ENCODE measurements at regions not wholly inside any gene's neighbourhood (a gene's known extent, or its start where the extent isn't known, plus 50 kb on each side); places are given as distances from the start of the nearest gene placed in this dataset.

DNA sequence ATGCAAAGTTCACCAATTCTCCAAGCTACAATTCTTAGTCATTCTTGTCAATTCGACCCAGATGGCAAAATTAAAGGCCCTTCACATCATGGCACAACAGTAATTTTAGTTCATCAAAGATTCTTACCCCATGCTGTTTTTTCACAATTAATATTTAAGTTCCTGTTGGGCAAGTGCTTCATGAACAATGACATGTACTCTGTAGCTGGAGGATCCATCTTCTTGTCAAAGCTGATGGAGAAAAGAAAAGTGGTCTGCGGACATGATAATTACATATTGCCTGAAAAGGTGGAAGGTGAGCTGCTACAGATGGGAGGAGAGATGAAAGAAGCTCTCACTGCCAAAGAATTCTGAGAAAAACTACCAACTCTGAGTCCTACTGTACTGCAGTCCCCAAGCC lies 1370.3 kb upstream of the SLC10A2 start:
- Histone ChIP-seq H3K27me3 (no peaks in the 10 kb centered on the region), H3K36me3 (no peaks in the 10 kb centered on the region), H3K4me3 (no peak overlapping the region), H3K9me3 (ENCODE audit: low read depth) (no peaks in the 10 kb centered on the region), H3K4me1 (ENCODE audit: low read depth) (no peaks in the 10 kb centered on the region), H3K27ac (no peak overlapping the region)
- TF ChIP-seq, protein P1, sequence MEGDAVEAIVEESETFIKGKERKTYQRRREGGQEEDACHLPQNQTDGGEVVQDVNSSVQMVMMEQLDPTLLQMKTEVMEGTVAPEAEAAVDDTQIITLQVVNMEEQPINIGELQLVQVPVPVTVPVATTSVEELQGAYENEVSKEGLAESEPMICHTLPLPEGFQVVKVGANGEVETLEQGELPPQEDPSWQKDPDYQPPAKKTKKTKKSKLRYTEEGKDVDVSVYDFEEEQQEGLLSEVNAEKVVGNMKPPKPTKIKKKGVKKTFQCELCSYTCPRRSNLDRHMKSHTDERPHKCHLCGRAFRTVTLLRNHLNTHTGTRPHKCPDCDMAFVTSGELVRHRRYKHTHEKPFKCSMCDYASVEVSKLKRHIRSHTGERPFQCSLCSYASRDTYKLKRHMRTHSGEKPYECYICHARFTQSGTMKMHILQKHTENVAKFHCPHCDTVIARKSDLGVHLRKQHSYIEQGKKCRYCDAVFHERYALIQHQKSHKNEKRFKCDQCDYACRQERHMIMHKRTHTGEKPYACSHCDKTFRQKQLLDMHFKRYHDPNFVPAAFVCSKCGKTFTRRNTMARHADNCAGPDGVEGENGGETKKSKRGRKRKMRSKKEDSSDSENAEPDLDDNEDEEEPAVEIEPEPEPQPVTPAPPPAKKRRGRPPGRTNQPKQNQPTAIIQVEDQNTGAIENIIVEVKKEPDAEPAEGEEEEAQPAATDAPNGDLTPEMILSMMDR (IDR thresholded peaks at IDR 0.05; ENCODE audit: low read depth, low read length), result no peak
- no peak for DNase-seq (ENCODE audit: low read depth in 1 of 2, low spot score in 1 of 2)

DNA sequence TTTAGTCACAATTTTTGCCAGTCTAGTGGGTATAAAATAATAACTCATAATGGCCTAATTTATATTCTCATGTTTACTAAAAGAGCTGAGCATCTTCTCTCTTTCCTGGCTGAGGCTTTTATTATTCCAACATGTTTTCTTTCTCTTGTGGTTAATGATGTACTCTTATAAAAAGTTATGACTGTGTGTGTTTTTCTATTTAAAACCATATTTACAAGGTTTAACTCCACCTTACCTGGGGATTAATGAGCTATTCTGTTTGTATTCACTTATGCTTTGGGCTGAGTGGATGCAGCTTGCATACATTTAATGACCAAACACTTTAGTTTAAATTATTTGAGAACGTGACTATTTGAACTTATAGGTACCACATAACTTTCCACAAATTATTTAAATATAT lies 1365.7 kb upstream of the SLC10A2 start:
- Histone ChIP-seq H3K4me3 (no peak overlapping the region), H3K4me1 (ENCODE audit: low read depth) (no peaks in the 10 kb centered on the region), H3K9me3 (ENCODE audit: low read depth) (no peaks in the 10 kb centered on the region), H3K27ac (no peak overlapping the region), H3K27me3 (no peaks in the 10 kb centered on the region), H3K36me3 (no peaks in the 10 kb centered on the region)
- TF ChIP-seq, protein P1 (IDR thresholded peaks at IDR 0.05; ENCODE audit: low read depth, low read length), result no peak
- DNase-seq (ENCODE audit: low read depth in 1 of 2, low spot score in 1 of 2), result no peak

DNA sequence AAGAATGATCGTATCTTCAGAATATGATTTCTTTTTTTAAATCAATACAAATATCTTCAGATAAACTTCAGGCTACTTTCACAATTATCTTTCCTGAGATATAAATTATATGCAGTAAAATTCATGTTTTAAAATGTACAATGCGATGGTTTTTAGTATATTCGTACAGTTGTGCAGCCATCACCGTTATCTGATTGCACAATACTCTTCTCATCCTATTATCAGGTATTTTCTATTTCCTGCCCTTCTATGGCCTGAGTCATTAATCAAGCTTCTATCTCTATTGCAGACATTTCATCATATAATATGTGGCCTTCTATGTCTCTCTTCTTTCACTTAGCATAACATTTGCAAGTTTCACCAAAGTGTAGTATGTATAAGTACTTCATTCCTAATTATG lies 1360.2 kb upstream of the SLC10A2 start:
- H3K4me3 ChIP-seq, result no peak overlapping the region

DNA sequence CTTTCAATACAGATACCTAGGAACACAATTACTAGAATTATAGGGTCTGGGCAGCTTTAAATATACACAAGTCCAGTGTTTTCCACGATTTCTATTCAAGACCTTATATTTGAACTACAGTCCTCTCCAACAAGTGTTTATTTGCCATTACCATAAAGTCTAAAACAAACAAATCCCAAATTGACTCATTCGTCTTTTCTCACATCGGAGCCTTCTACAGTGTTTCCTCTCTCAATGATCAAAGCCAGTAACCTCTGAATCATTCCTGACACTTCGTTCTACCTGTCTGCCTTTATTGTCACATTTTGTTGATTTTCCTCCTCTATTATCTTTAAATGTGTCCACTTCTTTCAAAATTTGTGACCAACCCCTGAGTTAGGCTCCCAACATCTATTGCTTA lies 1356.5 kb upstream of the SLC10A2 start:
- TF ChIP-seq, protein P1 (IDR thresholded peaks at IDR 0.05; ENCODE audit: low read depth, low read length), result no peak
- Histone ChIP-seq H3K4me3 (no peak overlapping the region), H3K27me3 (no peaks in the 10 kb centered on the region), H3K4me1 (ENCODE audit: low read depth) (no peaks in the 10 kb centered on the region), H3K36me3 (no peaks in the 10 kb centered on the region), H3K27ac (no peak overlapping the region), H3K9me3 (ENCODE audit: low read depth) (no peaks in the 10 kb centered on the region)
- no peak for DNase-seq (ENCODE audit: low read depth in 1 of 2, low spot score in 1 of 2)

More for the DNA sequence above, 1360.2 kb upstream of the SLC10A2 start:
- no peaks in the 10 kb centered on the region for H3K4me1 ChIP-seq (ENCODE audit: low read depth)
- no peaks in the 10 kb centered on the region for H3K36me3 ChIP-seq
- H3K9me3 ChIP-seq (ENCODE audit: low read depth), result no peaks in the 10 kb centered on the region
- no peak for DNase-seq (ENCODE audit: low read depth in 1 of 2, low spot score in 1 of 2)
- no peaks in the 10 kb centered on the region for H3K27me3 ChIP-seq
- TF ChIP-seq, protein P1 (IDR thresholded peaks at IDR 0.05; ENCODE audit: low read depth, low read length), result no peak
- no peak overlapping the region for H3K27ac ChIP-seq

DNA sequence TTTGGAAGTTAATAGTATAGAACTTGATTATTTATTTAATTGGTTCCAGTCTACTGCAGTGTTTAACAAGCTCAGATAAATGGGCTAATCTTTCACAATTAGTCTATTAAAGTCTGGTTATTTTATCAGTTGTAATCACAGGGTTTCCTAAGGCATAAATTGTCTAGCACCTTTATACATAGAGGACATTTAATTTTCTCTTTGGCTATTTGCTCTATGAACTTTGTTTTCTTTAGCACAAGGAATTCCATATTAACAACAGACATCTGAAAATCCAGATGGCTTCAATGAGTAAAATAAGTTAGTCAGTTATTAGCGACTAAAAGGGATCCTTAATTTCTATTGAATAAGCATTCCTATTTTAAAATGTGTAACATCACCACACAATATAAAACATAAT lies 1350.8 kb upstream of the SLC10A2 start:
- TF ChIP-seq, protein P1 (IDR thresholded peaks at IDR 0.05; ENCODE audit: low read depth, low read length), result no peak
- H3K36me3 ChIP-seq, result no peaks in the 10 kb centered on the region
- no peaks in the 10 kb centered on the region for H3K9me3 ChIP-seq (ENCODE audit: low read depth)

DNA sequence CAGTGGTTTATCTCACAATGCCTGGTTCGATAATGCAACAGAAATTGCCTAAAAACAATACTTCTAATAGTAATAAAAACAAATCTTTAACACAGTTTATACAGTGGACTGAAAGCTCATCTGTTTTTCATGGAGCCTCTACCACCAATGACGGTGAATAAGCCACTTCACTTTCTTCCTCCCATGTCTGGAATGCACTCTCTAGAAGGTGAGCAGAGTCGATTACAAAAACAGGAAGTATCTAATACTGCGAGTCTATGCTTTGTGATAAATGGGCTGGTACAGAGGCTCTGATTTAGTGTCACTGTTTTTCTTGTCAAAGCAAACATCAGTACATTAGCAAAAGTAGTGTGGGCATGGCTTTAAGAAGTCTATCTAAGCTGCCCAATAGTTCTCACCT lies 1348.6 kb upstream of the SLC10A2 start:
- Histone ChIP-seq H3K4me1 (ENCODE audit: low read depth) (peaks cover 5% of the 10 kb centered on the region), H3K36me3 (no peaks in the 10 kb centered on the region), H3K9me3 (ENCODE audit: low read depth) (no peaks in the 10 kb centered on the region), H3K27me3 (no peaks in the 10 kb centered on the region), H3K4me3 (no peak overlapping the region), H3K27ac (no peak overlapping the region)
- TF ChIP-seq, protein P1 (IDR thresholded peaks at IDR 0.05; ENCODE audit: low read depth, low read length), result no peak
- no peak for DNase-seq (ENCODE audit: low read depth in 1 of 2, low spot score in 1 of 2)

More for the DNA sequence above, 1350.8 kb upstream of the SLC10A2 start:
- no peak for DNase-seq (ENCODE audit: low read depth in 1 of 2, low spot score in 1 of 2)
- Histone ChIP-seq H3K4me1 (ENCODE audit: low read depth) (peaks cover 5% of the 10 kb centered on the region), H3K27ac (no peak overlapping the region), H3K4me3 (no peak overlapping the region), H3K27me3 (no peaks in the 10 kb centered on the region)

Data from cardiac muscle cell (in vitro differentiated cells and primary cell).